A673 (cell line): ENCODE measurements at regions not wholly inside any gene's neighbourhood (a gene's known extent, or its start where the extent isn't known, plus 50 kb on each side); places are given as distances from the start of the nearest gene placed in this dataset.

ENCODE experiments used
- CTCF ChIP-seq: fragments of 300-800, 200-600 bp; sonication (generic); conservative IDR thresholded peaks from 2 replicates; pipeline ENCODE4 v1.5.1; 2017; ENCODE audit warnings: low read depth, mild to moderate bottlenecking, antibody characterized with exemption, low read length, moderate library complexity, mixed read lengths
- EZH2 ChIP-seq: fragments of 200-600 bp; sonication (generic); IDR thresholded peaks from 2 replicates; pipeline ENCODE4 v1.6.1; 2017; ENCODE audit warnings: borderline replicate concordance, low read depth, mild to moderate bottlenecking, mixed read lengths, antibody characterized with exemption, low read length; ENCODE audit not compliant: poor library complexity, severe bottlenecking

DNA sequence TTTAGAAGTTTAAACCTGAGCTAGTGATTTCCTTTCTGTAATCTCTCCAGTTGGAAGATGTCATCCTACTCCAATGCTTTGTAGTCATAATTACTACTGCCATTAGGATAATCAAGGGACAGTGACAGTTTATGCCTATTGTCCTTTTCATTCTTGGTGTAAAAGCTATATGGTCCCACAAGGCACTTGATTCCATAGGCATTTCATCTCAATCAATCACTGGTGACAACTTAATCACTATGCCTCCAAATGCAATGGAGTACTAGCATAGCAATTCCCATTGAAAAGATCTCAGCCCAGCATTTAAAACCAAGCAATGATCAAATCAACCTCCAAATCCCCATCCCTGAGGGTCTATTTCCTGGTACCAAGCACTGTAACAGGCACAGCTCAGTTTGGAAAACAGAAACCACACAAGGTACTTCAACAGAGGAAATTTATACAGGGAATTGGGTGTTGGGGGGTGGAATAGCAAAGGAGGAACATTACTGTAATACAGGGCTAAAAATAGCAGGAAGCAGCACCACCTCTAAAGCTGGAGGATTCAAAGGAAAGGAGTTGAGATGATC, 51.0 kb downstream of the FHIP2A start:
- TF ChIP-seq CTCF (no peak), EZH2 (no peak)
